ENCODE measurements at regions not wholly inside any gene's neighbourhood (a gene's known extent, or its start where the extent isn't known, plus 50 kb on each side); places are given as distances from the start of the nearest gene placed in this dataset.
A peak's percentile ranks its signal among the peaks of the same experiment; 100 is the strongest.

DNA sequence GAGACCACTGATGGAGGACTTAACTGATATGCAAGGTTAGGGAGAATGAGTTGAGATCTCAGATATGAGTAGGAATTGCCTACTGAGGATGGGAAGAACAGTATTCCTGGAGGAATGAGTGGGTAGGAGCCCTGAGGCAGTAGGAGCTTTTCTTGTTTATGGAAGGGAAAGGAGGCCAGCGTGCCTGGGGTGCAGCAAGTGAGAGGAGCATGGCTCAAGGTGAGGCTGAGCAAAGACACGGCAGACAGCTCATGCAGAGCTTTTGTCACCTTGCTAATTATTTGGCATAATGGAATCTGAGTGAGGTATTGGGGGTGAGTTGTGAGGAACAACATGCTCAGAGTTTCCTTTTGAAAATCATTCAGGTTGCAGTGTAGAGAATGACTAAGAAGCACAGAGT, 65.3 kb upstream of the IBSP start:
- H3K14ac ChIP-seq (ENCODE audit: insufficient read depth, low read length): no peak overlapping the region; the same call in 1 of the 2 replicates
- H4K20me1 ChIP-seq (ENCODE audit: control insufficient read depth, insufficient read depth, insufficient read length): no peaks in the 10 kb centered on the region
- no peak overlapping the region for H3K27ac ChIP-seq (ENCODE audit: insufficient read length, low read depth, low read length)
- Mint-ChIP-seq H3K27ac (peak overlapping the region in 1 of 3 experiments; percentile 18; a peak in 3 of 7 replicates), H3K4me3 (no peak overlapping the region), H3K9me3 (peaks cover 3 to 8% of the 10 kb centered on the region in 2 experiments; a peak in 4 of 5 replicates), H3K36me3 (ENCODE audit: insufficient read depth in 1 of 3, low read depth in 3 of 3) (peaks cover 0 to 16% (median 9%) of the 10 kb centered on the region in 3 experiments; a peak in 6 of 7 replicates), H3K4me1 (peaks cover 17 to 20% of the 10 kb centered on the region in 2 experiments), H3K27me3 (ENCODE audit: low read depth) (no peaks in the 10 kb centered on the region)
- no peak overlapping the region for H2AK5ac ChIP-seq (ENCODE audit: insufficient read length, low read length)
- H4K5ac ChIP-seq (ENCODE audit: insufficient read length, low read depth, low read length): no peak overlapping the region
- H2AFZ ChIP-seq (ENCODE audit: low read length): no peak overlapping the region
- no peak for DNase-seq
- H3K9ac ChIP-seq (ENCODE audit: extremely low read depth, insufficient read length, low read length): no peak overlapping the region
- H2BK12ac ChIP-seq (ENCODE audit: insufficient read length, low read depth, low read length): no peak overlapping the region
- no peaks in the 10 kb centered on the region for H3K9me3 ChIP-seq (ENCODE audit: control insufficient read depth, low read depth, low read length)
- no peak overlapping the region for H4K91ac ChIP-seq (ENCODE audit: insufficient read length, low read depth, low read length)
- no peaks in the 10 kb centered on the region for H3K79me2 ChIP-seq (ENCODE audit: insufficient read depth, low read length)
- H2BK15ac ChIP-seq (ENCODE audit: low read depth, low read length): no peak overlapping the region
- no CpG with 5 or more reads among the region's 2 CpGs for WGBS (ENCODE audit: extremely low coverage, insufficient read length, low lambda C conversion rate)
- TF ChIP-seq CTCF (conservative IDR thresholded peaks at IDR 0.05): no peak
- no peak overlapping the region for H3K4ac ChIP-seq (ENCODE audit: low read depth, low read length)
- no peaks in the 10 kb centered on the region for H3K23me2 ChIP-seq (ENCODE audit: insufficient read length, low read depth, low read length, poor library complexity, severe bottlenecking)
- H2BK5ac ChIP-seq (ENCODE audit: insufficient read length, low read length): no peak overlapping the region
- H3K4me1 ChIP-seq (ENCODE audit: insufficient read depth, low read length): peaks cover 4% of the 10 kb centered on the region; the same call in 1 of the 2 replicates
- no peak overlapping the region for H4K8ac ChIP-seq (replicated peaks; ENCODE audit: insufficient read length, low read depth, low read length)
- H3K56ac ChIP-seq (ENCODE audit: insufficient read length, low read depth, low read length): no peak overlapping the region
- H2BK120ac ChIP-seq (ENCODE audit: low read depth, low read length, poor library complexity, severe bottlenecking): no peak overlapping the region
- H3K27me3 ChIP-seq (ENCODE audit: insufficient read depth, low read length): no peaks in the 10 kb centered on the region
- no peak overlapping the region for H3K4me2 ChIP-seq (ENCODE audit: insufficient read depth, insufficient read length, low read length)
- H3T11ph ChIP-seq (ENCODE audit: low read length): no peak overlapping the region
- H3K18ac ChIP-seq (ENCODE audit: insufficient read length, low read depth, low read length): no peak overlapping the region
- H3K23ac ChIP-seq (ENCODE audit: insufficient read length, low read depth, low read length): no peak overlapping the region
- H2BK20ac ChIP-seq (ENCODE audit: low read depth, low read length, poor library complexity, severe bottlenecking): no peak overlapping the region
- no peaks in the 10 kb centered on the region for H3K79me1 ChIP-seq (ENCODE audit: insufficient read depth, low read depth, low read length, poor library complexity, severe bottlenecking)
